ENCODE measurements at regions not wholly inside any gene's neighbourhood (a gene's known extent, or its start where the extent isn't known, plus 50 kb on each side); places are given as distances from the start of the nearest gene placed in this dataset.

- no peak overlapping the region for H3K4me3 Mint-ChIP-seq
- H3K9me3 Mint-ChIP-seq, result no peaks in the 10 kb centered on the region; the same call in 1 of the 2 replicates
- H3K27ac Mint-ChIP-seq, result no peak overlapping the region
- H3K27me3 Mint-ChIP-seq (ENCODE audit: insufficient read depth), result peaks cover 3% of the 10 kb centered on the region
- no peaks in the 10 kb centered on the region for H3K36me3 Mint-ChIP-seq (ENCODE audit: low read depth)
- no peak for DNase-seq
- H3K4me1 Mint-ChIP-seq (ENCODE audit: low read depth), result no peaks in the 10 kb centered on the region
- TF ChIP-seq, protein P1, sequence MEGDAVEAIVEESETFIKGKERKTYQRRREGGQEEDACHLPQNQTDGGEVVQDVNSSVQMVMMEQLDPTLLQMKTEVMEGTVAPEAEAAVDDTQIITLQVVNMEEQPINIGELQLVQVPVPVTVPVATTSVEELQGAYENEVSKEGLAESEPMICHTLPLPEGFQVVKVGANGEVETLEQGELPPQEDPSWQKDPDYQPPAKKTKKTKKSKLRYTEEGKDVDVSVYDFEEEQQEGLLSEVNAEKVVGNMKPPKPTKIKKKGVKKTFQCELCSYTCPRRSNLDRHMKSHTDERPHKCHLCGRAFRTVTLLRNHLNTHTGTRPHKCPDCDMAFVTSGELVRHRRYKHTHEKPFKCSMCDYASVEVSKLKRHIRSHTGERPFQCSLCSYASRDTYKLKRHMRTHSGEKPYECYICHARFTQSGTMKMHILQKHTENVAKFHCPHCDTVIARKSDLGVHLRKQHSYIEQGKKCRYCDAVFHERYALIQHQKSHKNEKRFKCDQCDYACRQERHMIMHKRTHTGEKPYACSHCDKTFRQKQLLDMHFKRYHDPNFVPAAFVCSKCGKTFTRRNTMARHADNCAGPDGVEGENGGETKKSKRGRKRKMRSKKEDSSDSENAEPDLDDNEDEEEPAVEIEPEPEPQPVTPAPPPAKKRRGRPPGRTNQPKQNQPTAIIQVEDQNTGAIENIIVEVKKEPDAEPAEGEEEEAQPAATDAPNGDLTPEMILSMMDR (IDR thresholded peaks at IDR 0.05), result no peak
These were observed 821.6 kb downstream of the TUSC7 start for GRCh38 chr3:117531078-117531767.

- H3K4me3 Mint-ChIP-seq, result no peak overlapping the region
- H3K4me1 Mint-ChIP-seq (ENCODE audit: low read depth), result no peaks in the 10 kb centered on the region
- TF ChIP-seq, protein P1 (IDR thresholded peaks at IDR 0.05), result no peak
- H3K27me3 Mint-ChIP-seq (ENCODE audit: insufficient read depth), result peaks cover 5% of the 10 kb centered on the region
- DNase-seq, result no peak
- H3K36me3 Mint-ChIP-seq (ENCODE audit: low read depth), result no peaks in the 10 kb centered on the region
- H3K9me3 Mint-ChIP-seq, result no peaks in the 10 kb centered on the region; the same call in 1 of the 2 replicates
- H3K27ac Mint-ChIP-seq, result no peak overlapping the region
These were observed 822.7 kb downstream of the TUSC7 start for GRCh38 chr3:117532268-117532667.

- H3K27me3 Mint-ChIP-seq (ENCODE audit: insufficient read depth), result peaks cover 5% of the 10 kb centered on the region
- TF ChIP-seq, protein P1 (IDR thresholded peaks at IDR 0.05), result no peak
- H3K36me3 Mint-ChIP-seq (ENCODE audit: low read depth), result no peaks in the 10 kb centered on the region
- DNase-seq, result no peak
- H3K9me3 Mint-ChIP-seq, result no peaks in the 10 kb centered on the region; the same call in 1 of the 2 replicates
- H3K4me3 Mint-ChIP-seq, result no peak overlapping the region
- H3K4me1 Mint-ChIP-seq (ENCODE audit: low read depth), result no peaks in the 10 kb centered on the region
- H3K27ac Mint-ChIP-seq, result no peak overlapping the region
These were observed 824.6 kb downstream of the TUSC7 start for GRCh38 chr3:117534138-117534537.

DNA sequence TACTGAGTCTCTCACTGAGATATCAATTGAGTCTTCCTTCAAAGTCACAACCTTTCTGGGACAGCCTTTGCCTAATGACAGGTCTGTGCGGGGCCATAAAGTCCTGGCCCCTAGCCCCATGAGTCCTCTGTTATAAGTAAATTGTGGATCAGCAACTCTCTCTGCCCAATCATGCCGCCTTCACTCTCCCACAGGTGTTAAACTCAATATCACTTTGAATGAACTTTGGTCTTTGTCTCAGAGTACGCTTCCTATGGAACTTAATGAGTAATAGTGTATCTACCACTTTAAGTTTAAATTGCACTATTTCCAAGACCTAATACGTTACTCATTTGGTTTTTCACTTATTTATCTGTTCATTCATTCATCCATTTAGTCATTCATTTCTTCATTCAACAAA is 826.4 kb downstream of the TUSC7 start:
- no peak overlapping the region for H3K4me3 Mint-ChIP-seq
- DNase-seq, result no peak
- TF ChIP-seq, protein P1 (IDR thresholded peaks at IDR 0.05), result no peak
- H3K9me3 Mint-ChIP-seq, result no peaks in the 10 kb centered on the region; the same call in 1 of the 2 replicates
- H3K36me3 Mint-ChIP-seq (ENCODE audit: low read depth), result no peaks in the 10 kb centered on the region
- H3K27me3 Mint-ChIP-seq (ENCODE audit: insufficient read depth), result peaks cover 4% of the 10 kb centered on the region
- no peak overlapping the region for H3K27ac Mint-ChIP-seq
- no peaks in the 10 kb centered on the region for H3K4me1 Mint-ChIP-seq (ENCODE audit: low read depth)

- Mint-ChIP-seq H3K4me1 (ENCODE audit: low read depth) (no peaks in the 10 kb centered on the region), H3K36me3 (ENCODE audit: low read depth) (no peaks in the 10 kb centered on the region), H3K27me3 (ENCODE audit: insufficient read depth) (peaks cover 2% of the 10 kb centered on the region; the same call in 1 of the 2 replicates), H3K9me3 (no peaks in the 10 kb centered on the region; the same call in 1 of the 2 replicates), H3K4me3 (no peak overlapping the region), H3K27ac (no peak overlapping the region)
- DNase-seq, result no peak
- TF ChIP-seq, protein P1 (IDR thresholded peaks at IDR 0.05), result no peak
These were observed 828.4 kb downstream of the TUSC7 start for GRCh38 chr3:117537949-117538348.
